HAP-1 (cell line): ENCODE measurements at regions not wholly inside any gene's neighbourhood (a gene's known extent, or its start where the extent isn't known, plus 50 kb on each side); places are given as distances from the start of the nearest gene placed in this dataset.
"Not testable (repeated sequence)": the region's sequence is repeated elsewhere in the genome, so short reads cannot be mapped to it uniquely, and the experiment has no call there.

Experiments
- DNase-seq, 2 experiments: peaks; one replicate each; pipeline ENCODE4 v3.0.0-alpha.2; 2016 to 2020; ENCODE audit warnings: low spot score in 2 of 2
- H3K27me3 ChIP-seq: fragments of 250-450 bp; sonication (Bioruptor Pico); 2 replicates; pipeline ENCODE4 v1.5.1; 2020; ENCODE audit warnings: low read depth, mild to moderate bottlenecking, moderate library complexity
- H3K36me3 ChIP-seq: fragments of 250-450 bp; sonication (Bioruptor Pico); replicated peaks from 2 replicates; pipeline ENCODE4 v1.5.1; 2020; ENCODE audit warnings: mild to moderate bottlenecking
- H3K4me1 ChIP-seq: fragments of 250-450 bp; sonication (Bioruptor Pico); 2 replicates; pipeline ENCODE4 v1.5.1; 2020; ENCODE audit warnings: mild to moderate bottlenecking
- H3K4me3 ChIP-seq: fragments of 250-450 bp; sonication (Bioruptor Pico); 2 replicates; pipeline ENCODE4 v1.5.1; 2020; ENCODE audit warnings: mild to moderate bottlenecking, moderate library complexity
- H3K9me3 ChIP-seq: fragments of 250-450 bp; sonication (Bioruptor Pico); 2 replicates; pipeline ENCODE4 v1.5.1; 2020; ENCODE audit warnings: mild to moderate bottlenecking, moderate library complexity
- in situ Hi-C: fragments of 300-500 bp; cut with MboI; formaldehyde crosslinking; loops from 3 replicates; pipeline ENCODE4 v1.14.3; 2020; ENCODE audit warnings: low sequenced_read_pairs, inconsistent platforms, mixed read lengths

GRCh38 chr14:48670939-48671338 lies 915.2 kb downstream of the RPS29 start:
- H3K9me3 ChIP-seq = no peaks in the 10 kb centered on the region
- 0 out of 2 replicates have a peak, but pooled peaks cover 3% of the 10 kb centered on the region for H3K27me3 ChIP-seq
- no peak overlapping the region for H3K4me3 ChIP-seq
- H3K4me1 ChIP-seq = no peaks in the 10 kb centered on the region
- DNase-seq = no peak
- in situ Hi-C loops = no loop called here
- H3K36me3 ChIP-seq = no peaks in the 10 kb centered on the region

DNA sequence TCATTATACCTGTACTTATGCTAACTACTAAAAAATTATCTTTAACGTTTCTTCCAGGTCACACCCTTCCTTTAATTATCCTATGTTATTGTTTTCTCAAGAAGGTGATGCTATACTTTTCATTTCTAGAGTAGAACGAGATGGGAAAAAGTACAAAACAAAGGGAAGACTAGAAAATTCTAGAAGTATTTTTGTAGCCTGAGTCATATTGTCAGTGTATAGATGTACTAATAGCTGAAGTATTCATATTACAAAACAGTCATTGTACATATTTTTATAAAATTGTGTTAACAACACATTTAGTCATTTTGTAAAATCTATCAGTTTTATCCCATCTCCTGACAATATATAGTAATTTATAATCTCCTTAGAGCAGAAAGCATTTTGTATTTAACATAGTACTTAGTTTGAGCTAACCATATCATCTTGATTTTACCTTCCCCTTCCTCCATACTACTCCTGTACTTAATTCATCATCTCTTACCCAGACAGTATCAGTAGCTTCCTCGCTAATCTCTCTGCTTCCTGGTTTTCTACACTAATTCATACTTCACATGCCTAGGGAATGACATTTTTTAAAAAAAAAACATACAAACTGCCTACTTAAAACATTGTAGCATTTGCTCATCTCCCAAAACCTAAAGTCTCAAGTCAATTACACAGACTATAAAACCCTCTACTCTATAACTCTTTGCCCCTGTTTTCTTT lies 920.9 kb downstream of the RPS29 start:
- in situ Hi-C loops = no loop called here
- no peaks in the 10 kb centered on the region for H3K36me3 ChIP-seq
- no peaks in the 10 kb centered on the region for H3K27me3 ChIP-seq
- no peaks in the 10 kb centered on the region for H3K9me3 ChIP-seq
- no peak overlapping the region for H3K4me3 ChIP-seq
- DNase-seq = no peak
- H3K4me1 ChIP-seq = no peaks in the 10 kb centered on the region

DNA sequence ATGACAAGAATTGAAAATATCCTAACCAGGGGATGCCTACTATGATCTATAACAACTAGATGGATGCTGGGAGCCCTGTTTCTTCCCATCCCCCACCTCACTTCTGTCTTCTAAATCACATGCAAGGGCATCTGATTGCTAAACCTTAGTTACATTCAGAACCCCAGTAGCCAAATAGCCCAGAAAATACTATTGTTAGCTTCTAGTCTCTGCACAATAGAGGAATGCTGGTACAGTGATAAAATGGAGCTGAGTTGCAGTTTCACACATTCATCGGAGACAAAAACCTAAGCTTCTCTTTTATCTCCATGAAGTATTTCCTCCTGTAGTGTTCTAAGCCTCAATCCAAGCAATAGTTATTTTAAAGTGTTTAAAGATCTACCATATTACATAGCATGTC lies 942.9 kb downstream of the RPS29 start:
- DNase-seq = no peak
- in situ Hi-C loops = no loop called here
- Histone ChIP-seq H3K4me1 (no peaks in the 10 kb centered on the region), H3K36me3 (no peaks in the 10 kb centered on the region), H3K27me3 (no peaks in the 10 kb centered on the region), H3K4me3 (no peak overlapping the region), H3K9me3 (no peaks in the 10 kb centered on the region)

DNA sequence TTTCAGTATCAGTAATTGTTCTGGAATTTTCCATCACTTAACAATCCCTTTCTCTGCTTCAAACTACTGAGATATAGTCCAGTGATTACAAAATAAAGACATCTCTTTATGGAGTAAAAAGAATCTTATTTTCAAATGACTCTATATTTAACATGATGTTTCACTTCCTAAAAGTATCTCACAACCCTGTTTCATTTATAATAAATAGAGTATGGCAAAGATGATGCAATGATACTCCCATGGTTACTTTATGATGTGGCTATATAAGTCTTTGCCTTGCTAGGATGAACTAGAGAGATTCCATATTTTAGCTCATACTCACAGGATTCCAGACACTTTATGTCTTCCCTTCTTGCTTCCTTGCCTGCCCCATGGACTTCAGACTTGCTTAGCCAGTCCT lies 953.5 kb upstream of the MDGA2 start:
- Histone ChIP-seq H3K4me1 (no peaks in the 10 kb centered on the region), H3K4me3 (no peak overlapping the region), H3K9me3 (no peaks in the 10 kb centered on the region), H3K27me3 (no peaks in the 10 kb centered on the region; the same call in 1 of the 2 replicates), H3K36me3 (no peaks in the 10 kb centered on the region)
- in situ Hi-C loops = no loop called here
- DNase-seq = no peak

DNA sequence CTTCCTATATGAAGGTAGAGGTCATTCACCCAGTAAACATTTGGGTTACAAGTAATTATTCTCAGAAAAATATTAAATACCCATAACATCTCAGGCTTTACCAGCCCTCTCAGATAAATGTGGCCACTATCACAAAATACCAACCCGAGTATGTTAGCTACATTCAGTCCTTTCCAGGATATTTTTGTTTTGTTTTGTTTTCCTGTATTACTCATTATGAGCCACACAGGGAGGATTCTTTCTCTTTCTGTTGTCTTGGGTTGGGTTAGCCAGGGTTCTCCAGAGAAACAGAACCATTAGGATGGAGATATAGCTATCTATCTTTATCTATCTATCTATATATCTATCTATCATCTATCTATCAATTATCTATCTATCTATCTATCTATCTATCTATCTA lies 947.6 kb upstream of the MDGA2 start:
- in situ Hi-C loops = no loop called here
- Histone ChIP-seq H3K27me3 (no peaks in the 10 kb centered on the region), H3K4me3 (no peak overlapping the region), H3K4me1 (no peaks in the 10 kb centered on the region), H3K36me3 (no peaks in the 10 kb centered on the region), H3K9me3 (no peaks in the 10 kb centered on the region)
- no peak for DNase-seq

DNA sequence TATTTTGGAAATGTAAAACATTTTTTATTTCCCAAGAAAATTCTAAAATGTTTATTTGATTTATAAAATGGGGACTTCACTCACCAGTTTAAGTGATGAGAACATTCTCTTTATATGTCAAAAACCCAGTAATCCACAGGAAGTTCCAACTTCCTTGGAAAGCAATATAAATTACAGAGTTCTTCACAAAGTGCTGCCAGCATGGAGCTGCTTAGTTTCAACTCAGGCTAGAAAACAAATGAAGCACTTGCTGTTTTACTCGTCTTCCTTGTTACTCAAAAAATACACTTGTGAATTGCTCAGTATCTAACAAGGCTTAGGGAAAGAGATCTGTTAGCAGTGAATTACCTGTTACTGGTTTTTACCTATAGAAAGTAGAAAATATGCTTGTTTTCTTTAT lies 942.7 kb upstream of the MDGA2 start:
- Histone ChIP-seq H3K4me1 (no peaks in the 10 kb centered on the region), H3K9me3 (no peaks in the 10 kb centered on the region; the same call in 1 of the 2 replicates), H3K36me3 (no peaks in the 10 kb centered on the region), H3K27me3 (no peaks in the 10 kb centered on the region), H3K4me3 (no peak overlapping the region)
- in situ Hi-C loops = no loop called here
- no peak for DNase-seq

DNA sequence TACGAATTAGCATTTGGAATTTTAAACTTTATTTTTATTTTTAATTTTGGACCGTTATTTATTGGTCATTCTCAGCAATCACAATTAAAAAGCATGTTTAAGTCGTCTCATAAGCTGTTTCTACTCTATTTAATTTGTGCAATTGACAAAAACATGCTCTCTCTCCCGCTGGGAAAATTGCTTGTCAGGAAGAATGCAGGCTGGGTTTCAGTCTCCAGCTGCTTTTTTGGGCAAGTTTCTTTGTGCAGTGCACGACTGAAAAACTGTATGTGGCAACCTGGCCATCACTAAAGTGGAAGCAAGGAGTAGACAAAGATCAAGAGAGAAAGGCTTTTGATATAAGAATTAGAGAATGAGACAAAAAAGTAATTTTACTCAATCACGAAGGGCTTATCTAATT lies 941.5 kb upstream of the MDGA2 start:
- Histone ChIP-seq H3K27me3 (no peaks in the 10 kb centered on the region), H3K9me3 (no peaks in the 10 kb centered on the region; the same call in 1 of the 2 replicates), H3K36me3 (no peaks in the 10 kb centered on the region), H3K4me3 (no peak overlapping the region), H3K4me1 (no peaks in the 10 kb centered on the region)
- in situ Hi-C loops = no loop called here
- no peak for DNase-seq

DNA sequence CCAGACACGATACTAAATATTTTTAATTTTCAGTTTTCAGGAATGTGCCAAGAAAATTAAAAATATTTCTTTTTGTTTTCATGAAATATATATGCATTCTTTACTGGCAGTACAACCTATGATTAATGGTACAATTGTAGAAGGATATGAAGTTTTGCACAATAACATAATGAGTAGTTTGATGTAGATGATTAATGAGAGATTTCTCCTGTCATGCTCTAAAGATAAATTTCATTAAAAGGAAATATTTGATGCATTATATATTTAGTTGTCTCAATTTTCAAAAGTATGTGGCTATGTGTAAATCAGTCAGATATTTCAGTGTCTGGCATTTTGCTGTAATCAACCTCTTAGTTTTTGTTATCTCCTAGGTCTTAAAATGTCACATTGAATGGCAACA lies 940.2 kb upstream of the MDGA2 start:
- Histone ChIP-seq H3K27me3 (no peaks in the 10 kb centered on the region), H3K36me3 (no peaks in the 10 kb centered on the region), H3K4me1 (no peaks in the 10 kb centered on the region), H3K4me3 (no peak overlapping the region), H3K9me3 (no peaks in the 10 kb centered on the region; the same call in 1 of the 2 replicates)
- no peak for DNase-seq
- in situ Hi-C loops = no loop called here

- Histone ChIP-seq H3K4me1 (no peaks in the 10 kb centered on the region), H3K36me3 (no peaks in the 10 kb centered on the region), H3K4me3 (no peak overlapping the region), H3K27me3 (no peaks in the 10 kb centered on the region), H3K9me3 (no peaks in the 10 kb centered on the region; the same call in 1 of the 2 replicates)
- in situ Hi-C loops = no loop called here
- no peak for DNase-seq
Observed at GRCh38 chr14:48614003-48614402, 938.6 kb upstream of the MDGA2 start.

GRCh38 chr14:48606960-48607359 lies 931.6 kb upstream of the MDGA2 start:
- peak in 1 of 2 experiments; percentile 9 for DNase-seq
- in situ Hi-C loops, H3K9me3 ChIP-seq, H3K4me3 ChIP-seq, H3K4me1 ChIP-seq, H3K36me3 ChIP-seq, H3K27me3 ChIP-seq: not testable (repeated sequence)

DNA sequence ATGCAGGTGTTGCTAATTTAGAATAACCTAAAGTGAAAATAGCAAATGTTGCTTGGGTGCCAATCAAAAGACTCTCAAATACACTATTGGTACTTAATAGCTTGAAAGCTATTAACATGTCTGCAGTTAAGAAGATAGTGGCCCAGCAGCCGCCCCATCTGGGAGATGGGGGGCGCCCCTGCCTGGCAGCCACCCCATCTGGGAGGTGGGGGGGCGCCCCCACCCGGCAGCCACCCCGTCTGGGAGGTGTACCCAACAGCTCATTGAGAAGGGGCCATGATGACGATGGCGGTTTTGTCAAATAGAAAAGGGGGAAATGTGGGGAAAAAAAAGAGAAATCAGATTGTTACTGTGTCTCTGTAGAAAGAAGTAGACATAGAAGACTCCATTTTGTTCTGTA lies 923.1 kb upstream of the MDGA2 start:
- Histone ChIP-seq H3K36me3 (no peaks in the 10 kb centered on the region), H3K27me3 (no peaks in the 10 kb centered on the region), H3K4me1 (no peaks in the 10 kb centered on the region), H3K4me3 (no peak overlapping the region), H3K9me3 (no peaks in the 10 kb centered on the region)
- in situ Hi-C loops = no loop called here
- DNase-seq = no peak

GRCh38 chr14:48586099-48586498 lies 910.7 kb upstream of the MDGA2 start:
- Histone ChIP-seq H3K36me3 (no peaks in the 10 kb centered on the region), H3K4me1 (no peaks in the 10 kb centered on the region), H3K9me3 (no peaks in the 10 kb centered on the region), H3K27me3 (no peaks in the 10 kb centered on the region), H3K4me3 (no peak overlapping the region)
- in situ Hi-C loops = no loop called here
- no peak for DNase-seq

- no peaks in the 10 kb centered on the region for H3K9me3 ChIP-seq
- H3K4me3 ChIP-seq = no peak overlapping the region
- H3K4me1 ChIP-seq = no peaks in the 10 kb centered on the region
- no peaks in the 10 kb centered on the region for H3K27me3 ChIP-seq
- in situ Hi-C loops = no loop called here
- DNase-seq = no peak
- H3K36me3 ChIP-seq = no peaks in the 10 kb centered on the region
Observed at GRCh38 chr14:48584031-48584430, 908.6 kb upstream of the MDGA2 start.

DNA sequence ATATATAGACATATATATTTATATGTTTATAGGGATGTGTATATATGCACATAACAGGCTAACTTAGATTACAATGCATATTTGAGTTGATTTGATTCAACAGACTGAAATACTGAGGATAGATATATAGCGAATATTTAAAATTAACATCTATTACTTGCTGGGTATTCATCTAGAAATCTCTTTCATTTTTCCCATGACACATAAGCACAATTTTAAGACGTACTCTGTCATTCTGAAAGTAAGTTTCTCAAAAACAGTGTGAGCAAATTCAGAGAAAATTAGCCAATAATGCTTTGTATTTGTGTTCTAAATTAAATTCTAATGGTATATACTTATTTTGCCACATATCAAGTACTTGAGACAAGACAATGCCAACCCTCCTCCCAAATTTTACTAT lies 907.5 kb upstream of the MDGA2 start:
- H3K36me3 ChIP-seq = no peaks in the 10 kb centered on the region
- no peak for DNase-seq
- no peak overlapping the region for H3K4me3 ChIP-seq
- in situ Hi-C loops = no loop called here
- no peaks in the 10 kb centered on the region for H3K4me1 ChIP-seq
- no peaks in the 10 kb centered on the region for H3K27me3 ChIP-seq
- H3K9me3 ChIP-seq = no peaks in the 10 kb centered on the region

GRCh38 chr14:48580692-48581091 lies 905.3 kb upstream of the MDGA2 start:
- H3K4me3 ChIP-seq = no peak overlapping the region
- no peaks in the 10 kb centered on the region for H3K27me3 ChIP-seq
- in situ Hi-C loops = no loop called here
- H3K9me3 ChIP-seq = no peaks in the 10 kb centered on the region
- DNase-seq = no peak
- no peaks in the 10 kb centered on the region for H3K36me3 ChIP-seq
- H3K4me1 ChIP-seq = no peaks in the 10 kb centered on the region
